H1 (cell line): ENCODE measurements at regions not wholly inside any gene's neighbourhood (a gene's known extent, or its start where the extent isn't known, plus 50 kb on each side); places are given as distances from the start of the nearest gene placed in this dataset.
"Not testable (repeated sequence)": the region's sequence is repeated elsewhere in the genome, so short reads cannot be mapped to it uniquely, and the experiment has no call there.

Experiments used
- CTCF ChIA-PET: fragments of 300-600 bp; sonication (Branson Sonifier 250); formaldehyde crosslinking; loops from one replicate; lab custom pipeline; 2021; ENCODE audit not compliant: partially characterized antibody; lab: Charles Lee
- POLR2A ChIA-PET: fragments of 300-600 bp; sonication (Branson Sonifier 250); formaldehyde crosslinking; loops from one replicate; lab custom pipeline; 2021; ENCODE audit warnings: inconsistent platforms; ENCODE audit not compliant: partially characterized antibody; lab: Charles Lee
- DNase-seq, 2 experiments: peaks; one replicate each; pipeline versions ENCODE4 v3.0.0 to v3.0.0-alpha.2; 2010 to 2022; ENCODE audit warnings: low spot score in 2 of 2, low read depth in 1 of 2, mixed read lengths in 1 of 2
- FAIRE-seq: peaks from 2 replicates; lab custom pipeline; 2011; peaks lifted over from hg19 to GRCh38; lab: Jason Lieb, UNC
- H2AFZ ChIP-seq: 2 replicates; pipeline ENCODE4 v1.8.1; 2012; ENCODE audit warnings: low read length, inconsistent platforms
- H2AK5ac ChIP-seq: 2 replicates; pipeline ENCODE4 v1.6.1; 2013; ENCODE audit warnings: low read depth, low read length
- H2BK120ac ChIP-seq: replicated peaks from 2 replicates; pipeline ENCODE3; 2013; ENCODE audit warnings: low read depth, low read length, inconsistent platforms
- H2BK12ac ChIP-seq: 2 replicates; pipeline ENCODE4 v1.6.1; 2013; ENCODE audit warnings: low read depth, low read length
- H2BK15ac ChIP-seq: 2 replicates; pipeline ENCODE4 v1.6.1; 2013; ENCODE audit warnings: low read length
- H2BK20ac ChIP-seq: 2 replicates; pipeline ENCODE4 v1.6.1; 2013; ENCODE audit warnings: low read length
- H2BK5ac ChIP-seq: 2 replicates; pipeline ENCODE4 v1.6.1; 2013; ENCODE audit warnings: low read depth, low read length
- H3K14ac ChIP-seq: 2 replicates; pipeline ENCODE4 v1.6.1; 2013; ENCODE audit warnings: inconsistent platforms; ENCODE audit not compliant: insufficient read length
- H3K18ac ChIP-seq: 2 replicates; pipeline ENCODE4 v1.6.1; 2013; ENCODE audit warnings: low read length; ENCODE audit errors: extremely low read depth
- H3K23ac ChIP-seq: 2 replicates; pipeline ENCODE4 v1.6.1; 2013; ENCODE audit warnings: inconsistent platforms; ENCODE audit not compliant: insufficient read length
- H3K23me2 ChIP-seq: 2 replicates; pipeline ENCODE4 v1.6.1; 2013; ENCODE audit warnings: low read depth, low read length
- H3K27ac ChIP-seq: 2 replicates; pipeline ENCODE4 v1.6.1; 2011; ENCODE audit warnings: low read depth, low read length, inconsistent platforms
- H3K27me3 ChIP-seq, 4 experiments: replicated peaks in 1 of 4; 1 replicate in 1 of 4; 2 replicates in 3 of 4; pipeline versions ENCODE4 v1.6.1 to v1.8.1; 2011 to 2013; ENCODE audit warnings: low read length in 3 of 4, mild to moderate bottlenecking in 3 of 4, inconsistent platforms in 2 of 4, mixed read lengths in 2 of 4, moderate library complexity in 1 of 4; ENCODE audit not compliant: control insufficient read depth in 3 of 4, insufficient read depth in 3 of 4; ENCODE audit errors: extremely low read depth in 1 of 4
- H3K36me3 ChIP-seq, 4 experiments: 2 replicates each; pipeline versions ENCODE4 v1.6.1 to v1.8.1; 2011 to 2013; ENCODE audit warnings: mild to moderate bottlenecking in 4 of 4, low read length in 3 of 4, moderate library complexity in 2 of 4, control low read depth in 1 of 4, inconsistent platforms in 1 of 4; ENCODE audit not compliant: insufficient read depth in 4 of 4, control insufficient read depth in 2 of 4
- H3K4ac ChIP-seq: replicated peaks from 2 replicates; pipeline ENCODE3; 2013; ENCODE audit warnings: low read length, low read depth, mixed read lengths, inconsistent platforms; ENCODE audit not compliant: insufficient read length
- H3K4me1 ChIP-seq, 4 experiments: replicated peaks in 1 of 4; 1 replicate in 1 of 4; 2 replicates in 3 of 4; pipeline versions ENCODE4 v1.6.1 to v1.8.1; 2011 to 2013; ENCODE audit warnings: low read length in 3 of 4, inconsistent platforms in 2 of 4, mixed read lengths in 1 of 4; ENCODE audit not compliant: insufficient read depth in 4 of 4, control insufficient read depth in 3 of 4
- H3K4me2 ChIP-seq, 2 experiments: 2 replicates each; pipeline versions ENCODE4 v1.6.1 to v1.8.1; 2011 to 2013; ENCODE audit warnings: low read depth in 2 of 2, low read length in 2 of 2, control low read depth in 1 of 2, inconsistent platforms in 1 of 2, mild to moderate bottlenecking in 1 of 2; ENCODE audit not compliant: insufficient read depth in 1 of 2
- H3K4me3 ChIP-seq, 4 experiments: fragments of 200-600, 300-600 bp in 1 of 4; sonication (generic), shearing (Covaris generic), sonication (Bioruptor Twin) in 1 of 4; 2 replicates each; pipeline versions ENCODE4 v1.5.1 to v1.8.1; 2011 to 2016; ENCODE audit warnings: low read length in 4 of 4, low read depth in 3 of 4, control low read depth in 2 of 4, inconsistent platforms in 2 of 4, mild to moderate bottlenecking in 2 of 4, mixed read lengths in 1 of 4, moderate library complexity in 1 of 4; ENCODE audit not compliant: insufficient read depth in 2 of 4; ENCODE audit errors: extremely low read depth in 1 of 4
- H3K56ac ChIP-seq: replicated peaks from 2 replicates; pipeline ENCODE3; 2013; ENCODE audit warnings: low read depth, mild to moderate bottlenecking, mixed read lengths, low read length, inconsistent platforms; ENCODE audit not compliant: insufficient read length
- H3K79me1 ChIP-seq: 2 replicates; pipeline ENCODE4 v1.6.1; 2013; ENCODE audit warnings: low read depth, low read length, control low read depth
- H3K79me2 ChIP-seq, 2 experiments: 2 replicates each; pipeline versions ENCODE4 v1.6.1 to v1.8.1; 2012 to 2013; ENCODE audit warnings: low read length in 2 of 2, mild to moderate bottlenecking in 2 of 2, inconsistent platforms in 1 of 2; ENCODE audit not compliant: insufficient read depth in 2 of 2, control insufficient read depth in 1 of 2
- H3K9ac ChIP-seq, 4 experiments: replicated peaks in 1 of 4; 1 replicate in 1 of 4; 2 replicates in 3 of 4; pipeline versions ENCODE4 v1.6.1 to v1.8.1; 2011 to 2013; ENCODE audit warnings: low read depth in 3 of 4, low read length in 3 of 4, control low read depth in 2 of 4, mild to moderate bottlenecking in 2 of 4, moderate library complexity in 2 of 4, inconsistent platforms in 1 of 4; ENCODE audit errors: extremely low read depth in 1 of 4
- H3K9me3 ChIP-seq, 2 experiments: 2 replicates each; pipeline versions ENCODE4 v1.6.1 to v1.8.1; 2012 to 2013; ENCODE audit warnings: mild to moderate bottlenecking in 2 of 2, moderate library complexity in 2 of 2, control low read depth in 1 of 2, inconsistent platforms in 1 of 2, low read depth in 1 of 2, low read length in 1 of 2, mixed read lengths in 1 of 2; ENCODE audit not compliant: insufficient read depth in 2 of 2
- H4K20me1 ChIP-seq, 2 experiments: replicated peaks in 1 of 2; 2 replicates each; pipeline versions ENCODE3 to v1.8.1; 2011 to 2013; ENCODE audit warnings: inconsistent platforms in 2 of 2, low read length in 2 of 2, mild to moderate bottlenecking in 1 of 2; ENCODE audit not compliant: insufficient read depth in 2 of 2, control insufficient read depth in 1 of 2
- H4K5ac ChIP-seq: 2 replicates; pipeline ENCODE4 v1.6.1; 2013; ENCODE audit warnings: low read length, low read depth, mixed read lengths, inconsistent platforms; ENCODE audit not compliant: insufficient read length
- H4K8ac ChIP-seq: 2 replicates; pipeline ENCODE4 v1.8.0; 2013; ENCODE audit warnings: mild to moderate bottlenecking, moderate library complexity, low read length, inconsistent platforms; ENCODE audit not compliant: insufficient read depth; ENCODE audit errors: extremely low read depth
- H4K91ac ChIP-seq: replicated peaks from 2 replicates; pipeline ENCODE3; 2013; ENCODE audit warnings: low read length, mixed read lengths, inconsistent platforms; ENCODE audit not compliant: insufficient read length
- WGBS, 2 experiments: shearing (Covaris generic) in 1 of 2; methylation state at CpG; one replicate each; pipeline versions ENCODE4 v1.1.6 to v1.1.7; 2013 to 2015; ENCODE audit warnings: low lambda C conversion rate in 2 of 2, mixed read lengths in 2 of 2, inconsistent platforms in 1 of 2, low coverage in 1 of 2, missing lambda C conversion rate in 1 of 2; ENCODE audit not compliant: insufficient replicate concordance in 2 of 2, insufficient coverage in 1 of 2, insufficient read length in 1 of 2; ENCODE audit errors: extremely low coverage in 1 of 2, missing lambda C conversion rate in 1 of 2; 5-methylcytosine and 5-hydroxymethylcytosine counted together

GRCh38 chr7:142487565-142487964 lies 229.7 kb upstream of the PRSS58 start:
- H3K4ac ChIP-seq, H3K23ac ChIP-seq, H2BK15ac ChIP-seq, DNase-seq, H3K79me1 ChIP-seq, H2AK5ac ChIP-seq, H2AFZ ChIP-seq, H3K27me3 ChIP-seq, POLR2A ChIA-PET, H3K79me2 ChIP-seq, H2BK5ac ChIP-seq, H4K20me1 ChIP-seq, H4K91ac ChIP-seq, H3K23me2 ChIP-seq, FAIRE-seq, H2BK120ac ChIP-seq, H3K4me1 ChIP-seq, H3K14ac ChIP-seq, H3K9ac ChIP-seq, H2BK20ac ChIP-seq, H4K5ac ChIP-seq, H3K9me3 ChIP-seq, H3K4me3 ChIP-seq, H2BK12ac ChIP-seq, H3K4me2 ChIP-seq, H3K18ac ChIP-seq, H3K36me3 ChIP-seq, H3K27ac ChIP-seq, H3K56ac ChIP-seq, H4K8ac ChIP-seq: not testable (repeated sequence)
- WGBS, 2 experiments, result 79% methylated on average over 4 of the region's 4 CpGs; no CpG with 5 or more reads in 1 of the 2 experiments
- CTCF ChIA-PET, result interaction anchor here (1.3 to 32.4 kb wide), 8 partner anchors 7 to 187 kb away, joined by 5 to 682 read pairs (median 223); no protein-coding TSS in a partner anchor
